GM12891 (cell line): ENCODE measurements at regions not wholly inside any gene's neighbourhood (a gene's known extent, or its start where the extent isn't known, plus 50 kb on each side); places are given as distances from the start of the nearest gene placed in this dataset.

Experiments used
- POLR2AphosphoS5 ChIP-seq: IDR thresholded peaks from 2 replicates; pipeline ENCODE4 v1.6.1; 2011; ENCODE audit warnings: low read depth, low read length, control low read depth
- SPI1 ChIP-seq: IDR thresholded peaks from 2 replicates; pipeline ENCODE4 v1.6.1; 2011; ENCODE audit warnings: low read depth, low read length, control low read depth
- TAF1 ChIP-seq: IDR thresholded peaks from 2 replicates; pipeline ENCODE4 v1.6.1; 2011; ENCODE audit warnings: low read depth, low read length, control low read depth

DNA sequence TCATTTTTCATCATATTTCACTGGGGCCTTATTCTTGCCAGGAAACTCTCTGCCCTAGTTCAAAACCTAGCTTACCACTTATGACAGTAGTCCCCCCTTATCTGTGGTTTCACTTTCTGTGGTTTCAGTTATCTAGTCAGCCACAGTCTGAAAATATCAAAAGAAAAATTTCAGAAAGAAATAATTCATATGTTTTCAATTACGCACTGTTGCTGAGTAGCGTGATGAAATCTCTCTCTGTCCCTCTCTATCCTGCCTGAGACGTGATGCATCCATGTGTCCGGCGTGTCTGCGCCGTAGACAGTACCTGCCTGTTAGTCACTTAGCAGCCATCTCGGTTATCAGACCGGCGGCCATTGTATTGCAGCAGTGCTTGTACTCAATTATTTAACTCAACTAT lies 369.9 kb upstream of the MCTP2 start:
- TF ChIP-seq POLR2AphosphoS5 (no peak), TAF1 (no peak), SPI1 (no peak)
